Suprapubic skin (tissue), 4 donors: ENCODE measurements at regions not wholly inside any gene's neighbourhood (a gene's known extent, or its start where the extent isn't known, plus 50 kb on each side); places are given as distances from the start of the nearest gene placed in this dataset.
A peak's percentile ranks its signal among the peaks of the same experiment; 100 is the strongest.

Experiments used
- DNase-seq, 2 donors: peaks; one replicate each; pipeline ENCODE4 v3.0.0-alpha.2; 2019; ENCODE audit warnings: low spot score in 2 of 2
- H3K27ac ChIP-seq: fragments of 200-600 bp; sonication (generic); one replicate; pipeline ENCODE4 v1.5.1; 2019
- H3K27me3 ChIP-seq: fragments of 200-600 bp; sonication (generic); one replicate; pipeline ENCODE4 v1.5.1; 2019
- H3K36me3 ChIP-seq: fragments of 200-600 bp; sonication (generic); one replicate; pipeline ENCODE4 v1.5.1; 2019
- H3K4me1 ChIP-seq: fragments of 200-600 bp; sonication (generic); one replicate; pipeline ENCODE4 v1.5.1; 2019
- H3K4me3 ChIP-seq: fragments of 200-600 bp; sonication (generic); one replicate; pipeline ENCODE4 v1.5.1; 2019; ENCODE audit warnings: mild to moderate bottlenecking
- H3K9me3 ChIP-seq: fragments of 200-600 bp; sonication (generic); one replicate; pipeline ENCODE4 v1.5.1; 2019
- CTCF ChIP-seq, 2 donors: fragments of 200-600 bp in 1 of 2; fragments of 450-650 bp in 1 of 2; sonication (generic) in 1 of 2; IDR thresholded peaks; one replicate each; pipeline ENCODE4 v1.5.1; 2016 to 2019; ENCODE audit warnings: antibody characterized with exemption in 2 of 2, mild to moderate bottlenecking in 1 of 2, moderate library complexity in 1 of 2
- EP300 ChIP-seq: sonication (generic); formaldehyde crosslinking; IDR thresholded peaks from one replicate; pipeline ENCODE4 v1.6.1; 2017; ENCODE audit warnings: antibody characterized with exemption
- POLR2A ChIP-seq, 2 donors: fragments of 450-650 bp; IDR thresholded peaks; one replicate each; pipeline ENCODE4 v1.6.1; 2017; ENCODE audit warnings: antibody characterized with exemption in 2 of 2, mild to moderate bottlenecking in 2 of 2, moderate library complexity in 2 of 2
- POLR2AphosphoS5 ChIP-seq, 3 donors: sonication (generic); formaldehyde crosslinking; IDR thresholded peaks; one replicate each; pipeline ENCODE4 v1.6.1; 2017; ENCODE audit warnings: antibody characterized with exemption in 3 of 3
- WGBS: methylation state at CpG from one replicate; pipeline ENCODE4 v1.1.5; 2018; 5-methylcytosine and 5-hydroxymethylcytosine counted together

- H3K4me1 ChIP-seq: no peaks in the 10 kb centered on the region
- no peak overlapping the region for H3K4me3 ChIP-seq
- no peaks in the 10 kb centered on the region for H3K36me3 ChIP-seq
- DNase-seq: peak in 1 of 2 donors; percentile 24
- no peak overlapping the region for H3K27ac ChIP-seq
- TF ChIP-seq POLR2A (IDR thresholded peaks at IDR 0.05) (no peak), POLR2AphosphoS5 (IDR thresholded peaks at IDR 0.05) (no peak), CTCF (IDR thresholded peaks at IDR 0.05) (no peak)
- no peaks in the 10 kb centered on the region for H3K9me3 ChIP-seq
- H3K27me3 ChIP-seq: no peaks in the 10 kb centered on the region
- 89% methylated on average over 6 of the region's 6 CpGs for WGBS
Measured at GRCh38 chr10:31116226-31116625, 84.6 kb upstream of the ZNF438 start.

GRCh38 chr10:31118556-31118955, 86.9 kb upstream of the ZNF438 start:
- H3K27ac ChIP-seq: no peak overlapping the region
- no peak overlapping the region for H3K4me3 ChIP-seq
- DNase-seq: no peak
- H3K9me3 ChIP-seq: no peaks in the 10 kb centered on the region
- no peaks in the 10 kb centered on the region for H3K36me3 ChIP-seq
- H3K4me1 ChIP-seq: no peaks in the 10 kb centered on the region
- no peaks in the 10 kb centered on the region for H3K27me3 ChIP-seq
- TF ChIP-seq CTCF (IDR thresholded peaks at IDR 0.05): no peak
- TF ChIP-seq EP300: no peak
- TF ChIP-seq POLR2A (IDR thresholded peaks at IDR 0.05): no peak
- TF ChIP-seq POLR2AphosphoS5 (IDR thresholded peaks at IDR 0.05): no peak
- 50% methylated on average over 3 of the region's 3 CpGs for WGBS

- no peak overlapping the region for H3K27ac ChIP-seq
Measured at GRCh38 chr10:31120392-31120791, 88.7 kb upstream of the ZNF438 start.

GRCh38 chr10:31120961-31121685, 89.5 kb upstream of the ZNF438 start:
- no peak for DNase-seq
- Histone ChIP-seq H3K27me3 (no peaks in the 10 kb centered on the region), H3K36me3 (no peaks in the 10 kb centered on the region), H3K9me3 (no peaks in the 10 kb centered on the region), H3K4me1 (no peaks in the 10 kb centered on the region), H3K4me3 (no peak overlapping the region), H3K27ac (no peak overlapping the region)
- 45% methylated on average over 7 of the region's 7 CpGs for WGBS
- no peak for TF ChIP-seq POLR2A (IDR thresholded peaks at IDR 0.05)
- TF ChIP-seq CTCF (IDR thresholded peaks at IDR 0.05): no peak
- no peak for TF ChIP-seq EP300
- no peak for TF ChIP-seq POLR2AphosphoS5 (IDR thresholded peaks at IDR 0.05)

More at GRCh38 chr10:31120392-31120791, 88.7 kb upstream of the ZNF438 start:
- no peaks in the 10 kb centered on the region for H3K9me3 ChIP-seq
- H3K4me3 ChIP-seq: no peak overlapping the region
- H3K4me1 ChIP-seq: no peaks in the 10 kb centered on the region
- no peak for TF ChIP-seq POLR2AphosphoS5 (IDR thresholded peaks at IDR 0.05)
- no peak for TF ChIP-seq CTCF (IDR thresholded peaks at IDR 0.05)
- TF ChIP-seq EP300: no peak
- TF ChIP-seq POLR2A (IDR thresholded peaks at IDR 0.05): no peak
- DNase-seq: no peak
- 30% methylated on average over 1 of the region's 1 CpG for WGBS
- no peaks in the 10 kb centered on the region for H3K36me3 ChIP-seq
- no peaks in the 10 kb centered on the region for H3K27me3 ChIP-seq

- Histone ChIP-seq H3K4me1 (no peaks in the 10 kb centered on the region), H3K4me3 (no peak overlapping the region), H3K27me3 (no peaks in the 10 kb centered on the region), H3K27ac (no peak overlapping the region), H3K36me3 (no peaks in the 10 kb centered on the region), H3K9me3 (no peaks in the 10 kb centered on the region)
- DNase-seq: no peak
- no peak for TF ChIP-seq EP300
- TF ChIP-seq CTCF (IDR thresholded peaks at IDR 0.05): no peak
- 49% methylated on average over 3 of the region's 3 CpGs for WGBS
Measured at GRCh38 chr10:31121757-31122577, 90.3 kb upstream of the ZNF438 start.
